ENCODE measurements at regions not wholly inside any gene's neighbourhood (a gene's known extent, or its start where the extent isn't known, plus 50 kb on each side); places are given as distances from the start of the nearest gene placed in this dataset.
"Not testable (repeated sequence)": the region's sequence is repeated elsewhere in the genome, so short reads cannot be mapped to it uniquely, and the experiment has no call there.

- Histone ChIP-seq H3K36me3 (no peaks in the 10 kb centered on the region), H4K20me1 (no peaks in the 10 kb centered on the region), H3K4me3 (no peak overlapping the region), H3K9me3 (replicated peaks in 1 of 11) (peaks cover 11 to 25% (median 21%) of the 10 kb centered on the region in 11 experiments; a peak in 20 of 22 replicates), H3K9ac (no peak overlapping the region), H3K27me3 (no peaks in the 10 kb centered on the region), H3K4me2 (no peak overlapping the region), H3K27ac (no peak overlapping the region), H3K4me1 (no peaks in the 10 kb centered on the region)
- TF ChIP-seq Cebpa-rat (IDR thresholded peaks at IDR 0.05) = no peak
Observed at GRCh38 chr1:83052865-83053264, 946.1 kb downstream of the TTLL7 start.

- H3K27ac ChIP-seq, H3K4me2 ChIP-seq, H3K36me3 ChIP-seq, H3K27me3 ChIP-seq, H3K9ac ChIP-seq, H4K20me1 ChIP-seq, H3K4me1 ChIP-seq, H3K4me3 ChIP-seq: not testable (repeated sequence)
- H3K9me3 ChIP-seq (replicated peaks in 1 of 11) = peaks cover 11 to 25% (median 21%) of the 10 kb centered on the region in 11 experiments; a peak in 20 of 22 replicates
Observed at GRCh38 chr1:83051053-83051452, 947.9 kb downstream of the TTLL7 start.

- H3K4me3 ChIP-seq = no peak overlapping the region
- no peaks in the 10 kb centered on the region for H3K27me3 ChIP-seq
- H3K9me3 ChIP-seq (replicated peaks in 1 of 11) = no peaks in the 10 kb centered on the region
- H3K4me2 ChIP-seq = no peak overlapping the region
- no peaks in the 10 kb centered on the region for H3K36me3 ChIP-seq
- peaks cover 0 to 16% (median 9%) of the 10 kb centered on the region in 10 experiments; a peak in 8 of 20 replicates for H3K4me1 ChIP-seq
- no peak for TF ChIP-seq Cebpa-rat (IDR thresholded peaks at IDR 0.05)
- no peaks in the 10 kb centered on the region for H4K20me1 ChIP-seq
- no peak overlapping the region for H3K27ac ChIP-seq
- H3K9ac ChIP-seq = no peak overlapping the region
Observed at GRCh38 chr1:83043244-83043643, 955.7 kb downstream of the TTLL7 start.

- not testable (repeated sequence) for H3K9ac ChIP-seq, H3K36me3 ChIP-seq, H3K27me3 ChIP-seq, H3K27ac ChIP-seq, H3K4me2 ChIP-seq, H4K20me1 ChIP-seq, H3K4me3 ChIP-seq
- Histone ChIP-seq H3K4me1 (peaks cover 0 to 16% (median 9%) of the 10 kb centered on the region in 10 experiments; a peak in 8 of 20 replicates), H3K9me3 (replicated peaks in 1 of 11) (peaks cover 5 to 17% (median 7%) of the 10 kb centered on the region in 11 experiments; a peak in 13 of 22 replicates)
- TF ChIP-seq Cebpa-rat (IDR thresholded peaks at IDR 0.05) = peak in 2 of 11 experiments; percentile 18 to 49; a peak in 2 of 22 replicates
Observed at GRCh38 chr1:83039091-83039490, 959.8 kb downstream of the TTLL7 start.

- H4K20me1 ChIP-seq = no peaks in the 10 kb centered on the region
- H3K27ac ChIP-seq = no peak overlapping the region
- H3K4me1 ChIP-seq = no peaks in the 10 kb centered on the region
- H3K9me3 ChIP-seq (replicated peaks in 1 of 11) = peaks cover 23 to 45% (median 33%) of the 10 kb centered on the region in 11 experiments
- TF ChIP-seq Cebpa-rat (IDR thresholded peaks at IDR 0.05) = no peak
- no peaks in the 10 kb centered on the region for H3K27me3 ChIP-seq
- no peak overlapping the region for H3K4me2 ChIP-seq
- no peak overlapping the region for H3K4me3 ChIP-seq
- no peak overlapping the region for H3K9ac ChIP-seq
- H3K36me3 ChIP-seq = no peaks in the 10 kb centered on the region
Observed at GRCh38 chr1:83034851-83035250, 964.1 kb downstream of the TTLL7 start.

- no peak overlapping the region for H3K4me3 ChIP-seq
- H3K27ac ChIP-seq = no peak overlapping the region
- H4K20me1 ChIP-seq = no peaks in the 10 kb centered on the region
- TF ChIP-seq Cebpa-rat (IDR thresholded peaks at IDR 0.05) = no peak
- H3K9me3 ChIP-seq (replicated peaks in 1 of 11) = peaks cover 23 to 45% (median 33%) of the 10 kb centered on the region in 11 experiments
- H3K4me2 ChIP-seq = no peak overlapping the region
- no peaks in the 10 kb centered on the region for H3K27me3 ChIP-seq
- no peaks in the 10 kb centered on the region for H3K4me1 ChIP-seq
- no peak overlapping the region for H3K9ac ChIP-seq
- H3K36me3 ChIP-seq = no peaks in the 10 kb centered on the region
Observed at GRCh38 chr1:83033682-83034081, 965.2 kb downstream of the TTLL7 start.

GRCh38 chr1:83029916-83030315, 969.0 kb downstream of the TTLL7 start:
- Histone ChIP-seq H3K4me1 (no peaks in the 10 kb centered on the region), H3K9me3 (replicated peaks in 1 of 11) (peaks cover 18 to 31% (median 26%) of the 10 kb centered on the region in 11 experiments), H3K4me2 (no peak overlapping the region), H3K36me3 (no peaks in the 10 kb centered on the region), H3K27me3 (no peaks in the 10 kb centered on the region), H4K20me1 (no peaks in the 10 kb centered on the region), H3K27ac (no peak overlapping the region), H3K4me3 (no peak overlapping the region), H3K9ac (no peak overlapping the region)
- TF ChIP-seq Cebpa-rat (IDR thresholded peaks at IDR 0.05) = no peak

GRCh38 chr1:83029050-83029449, 969.9 kb downstream of the TTLL7 start:
- H3K9me3 ChIP-seq (replicated peaks in 1 of 11) = peaks cover 18 to 30% (median 24%) of the 10 kb centered on the region in 11 experiments
- no peaks in the 10 kb centered on the region for H3K36me3 ChIP-seq
- H3K9ac ChIP-seq = no peak overlapping the region
- no peak overlapping the region for H3K27ac ChIP-seq
- H3K4me1 ChIP-seq = no peaks in the 10 kb centered on the region
- no peaks in the 10 kb centered on the region for H3K27me3 ChIP-seq
- no peak overlapping the region for H3K4me3 ChIP-seq
- H3K4me2 ChIP-seq = no peak overlapping the region
- H4K20me1 ChIP-seq = no peaks in the 10 kb centered on the region
- no peak for TF ChIP-seq Cebpa-rat (IDR thresholded peaks at IDR 0.05)

- Histone ChIP-seq H4K20me1 (no peaks in the 10 kb centered on the region), H3K36me3 (no peaks in the 10 kb centered on the region), H3K4me3 (no peak overlapping the region), H3K27ac (no peak overlapping the region), H3K9ac (no peak overlapping the region), H3K9me3 (replicated peaks in 1 of 11) (peaks cover 18 to 30% (median 24%) of the 10 kb centered on the region in 11 experiments), H3K4me1 (no peaks in the 10 kb centered on the region), H3K4me2 (no peak overlapping the region), H3K27me3 (no peaks in the 10 kb centered on the region)
- no peak for TF ChIP-seq Cebpa-rat (IDR thresholded peaks at IDR 0.05)
Observed at GRCh38 chr1:83028467-83028866, 970.5 kb downstream of the TTLL7 start.

GRCh38 chr1:83027511-83027910, 971.4 kb downstream of the TTLL7 start:
- Histone ChIP-seq H3K27me3 (no peaks in the 10 kb centered on the region), H4K20me1 (no peaks in the 10 kb centered on the region), H3K4me3 (no peak overlapping the region), H3K4me2 (no peak overlapping the region), H3K9ac (no peak overlapping the region), H3K36me3 (no peaks in the 10 kb centered on the region), H3K4me1 (no peaks in the 10 kb centered on the region), H3K9me3 (replicated peaks in 1 of 11) (peaks cover 18 to 26% (median 20%) of the 10 kb centered on the region in 11 experiments), H3K27ac (no peak overlapping the region)
- no peak for TF ChIP-seq Cebpa-rat (IDR thresholded peaks at IDR 0.05)
